Activated T-cell treated with anti-CD3 and anti-CD28 coated beads, Interleukin-2, amount 50 U/mL, for 24 hours (primary cell): ENCODE measurements at regions not wholly inside any gene's neighbourhood (a gene's known extent, or its start where the extent isn't known, plus 50 kb on each side); places are given as distances from the start of the nearest gene placed in this dataset.

Experiments
- DNase-seq: peaks from one replicate; pipeline ENCODE4 v3.0.0-alpha.2; 2020
- H3K27ac Mint-ChIP-seq: 2 replicates; pipeline ENCODE4 v1.8.0; 2020; ENCODE audit warnings: mild to moderate bottlenecking, mixed read lengths
- H3K27me3 Mint-ChIP-seq: 2 replicates; pipeline ENCODE4 v1.8.0; 2020; ENCODE audit warnings: mixed read lengths
- H3K36me3 Mint-ChIP-seq: 2 replicates; pipeline ENCODE4 v1.8.0; 2020; ENCODE audit warnings: low read depth, mixed read lengths
- H3K4me1 Mint-ChIP-seq: 2 replicates; pipeline ENCODE4 v1.8.0; 2020; ENCODE audit warnings: low read depth, mixed read lengths
- H3K4me3 Mint-ChIP-seq: 2 replicates; pipeline ENCODE4 v1.8.0; 2020; ENCODE audit warnings: mild to moderate bottlenecking, moderate library complexity, mixed read lengths
- H3K9me3 Mint-ChIP-seq: 2 replicates; pipeline ENCODE4 v1.8.0; 2020; ENCODE audit warnings: mixed read lengths

- Mint-ChIP-seq H3K4me3 (no peak overlapping the region), H3K36me3 (no peaks in the 10 kb centered on the region), H3K27me3 (peaks cover 2% of the 10 kb centered on the region), H3K27ac (no peak overlapping the region), H3K4me1 (no peaks in the 10 kb centered on the region), H3K9me3 (peaks cover 2% of the 10 kb centered on the region)
- no peak for DNase-seq
Observed at GRCh38 chr1:29460694-29461093, 224.4 kb downstream of the PTPRU start.

GRCh38 chr1:29460041-29460610, 223.8 kb downstream of the PTPRU start:
- Mint-ChIP-seq H3K27me3 (peaks cover 2% of the 10 kb centered on the region), H3K27ac (no peak overlapping the region), H3K36me3 (no peaks in the 10 kb centered on the region), H3K4me3 (no peak overlapping the region), H3K4me1 (no peaks in the 10 kb centered on the region), H3K9me3 (peaks cover 2% of the 10 kb centered on the region)
- DNase-seq, result no peak

GRCh38 chr1:29459620-29459945, 223.3 kb downstream of the PTPRU start:
- no peak overlapping the region for H3K4me3 Mint-ChIP-seq
- DNase-seq, result no peak
- peaks cover 2% of the 10 kb centered on the region for H3K9me3 Mint-ChIP-seq
- no peaks in the 10 kb centered on the region for H3K4me1 Mint-ChIP-seq
- no peaks in the 10 kb centered on the region for H3K36me3 Mint-ChIP-seq
- H3K27ac Mint-ChIP-seq, result no peak overlapping the region
- peaks cover 2% of the 10 kb centered on the region for H3K27me3 Mint-ChIP-seq

GRCh38 chr1:29458737-29459619, 222.7 kb downstream of the PTPRU start:
- no peaks in the 10 kb centered on the region for H3K9me3 Mint-ChIP-seq
- peaks cover 2% of the 10 kb centered on the region for H3K27me3 Mint-ChIP-seq
- no peak overlapping the region for H3K27ac Mint-ChIP-seq
- no peak overlapping the region for H3K4me3 Mint-ChIP-seq
- H3K4me1 Mint-ChIP-seq, result no peaks in the 10 kb centered on the region
- no peaks in the 10 kb centered on the region for H3K36me3 Mint-ChIP-seq
- DNase-seq, result no peak

- Mint-ChIP-seq H3K36me3 (no peaks in the 10 kb centered on the region), H3K9me3 (no peaks in the 10 kb centered on the region), H3K4me3 (no peak overlapping the region), H3K27ac (no peak overlapping the region), H3K4me1 (no peaks in the 10 kb centered on the region), H3K27me3 (peaks cover 2% of the 10 kb centered on the region)
- DNase-seq, result no peak
Observed at GRCh38 chr1:29457496-29458368, 221.4 kb downstream of the PTPRU start.

GRCh38 chr1:29456685-29457435, 220.5 kb downstream of the PTPRU start:
- Mint-ChIP-seq H3K9me3 (no peaks in the 10 kb centered on the region), H3K4me3 (no peak overlapping the region), H3K27ac (no peak overlapping the region), H3K4me1 (no peaks in the 10 kb centered on the region), H3K27me3 (peaks cover 2% of the 10 kb centered on the region), H3K36me3 (no peaks in the 10 kb centered on the region)
- DNase-seq, result no peak

GRCh38 chr1:29455781-29456180, 219.5 kb downstream of the PTPRU start:
- no peak overlapping the region for H3K4me3 Mint-ChIP-seq
- no peak for DNase-seq
- no peaks in the 10 kb centered on the region for H3K4me1 Mint-ChIP-seq
- H3K9me3 Mint-ChIP-seq, result no peaks in the 10 kb centered on the region
- no peaks in the 10 kb centered on the region for H3K36me3 Mint-ChIP-seq
- H3K27ac Mint-ChIP-seq, result no peak overlapping the region
- H3K27me3 Mint-ChIP-seq, result peaks cover 2% of the 10 kb centered on the region

GRCh38 chr1:29454616-29455380, 218.5 kb downstream of the PTPRU start:
- Mint-ChIP-seq H3K36me3 (no peaks in the 10 kb centered on the region), H3K4me3 (no peak overlapping the region), H3K27me3 (no peaks in the 10 kb centered on the region), H3K9me3 (no peaks in the 10 kb centered on the region), H3K27ac (no peak overlapping the region), H3K4me1 (no peaks in the 10 kb centered on the region)
- no peak for DNase-seq

GRCh38 chr1:29453502-29454240, 217.3 kb downstream of the PTPRU start:
- H3K4me3 Mint-ChIP-seq, result no peak overlapping the region
- no peaks in the 10 kb centered on the region for H3K4me1 Mint-ChIP-seq
- no peak for DNase-seq
- no peaks in the 10 kb centered on the region for H3K36me3 Mint-ChIP-seq
- no peak overlapping the region for H3K27ac Mint-ChIP-seq
- H3K27me3 Mint-ChIP-seq, result no peaks in the 10 kb centered on the region
- no peaks in the 10 kb centered on the region for H3K9me3 Mint-ChIP-seq

- no peak overlapping the region for H3K4me3 Mint-ChIP-seq
- no peak overlapping the region for H3K27ac Mint-ChIP-seq
- H3K27me3 Mint-ChIP-seq, result no peaks in the 10 kb centered on the region
- DNase-seq, result no peak
- H3K36me3 Mint-ChIP-seq, result no peaks in the 10 kb centered on the region
- no peaks in the 10 kb centered on the region for H3K4me1 Mint-ChIP-seq
- H3K9me3 Mint-ChIP-seq, result no peaks in the 10 kb centered on the region
Observed at GRCh38 chr1:29452463-29453230, 216.3 kb downstream of the PTPRU start.

GRCh38 chr1:29451368-29451892, 215.1 kb downstream of the PTPRU start:
- no peak for DNase-seq
- Mint-ChIP-seq H3K36me3 (no peaks in the 10 kb centered on the region), H3K27ac (no peak overlapping the region), H3K9me3 (no peaks in the 10 kb centered on the region), H3K4me3 (no peak overlapping the region), H3K27me3 (no peaks in the 10 kb centered on the region), H3K4me1 (no peaks in the 10 kb centered on the region)

- Mint-ChIP-seq H3K4me1 (no peaks in the 10 kb centered on the region), H3K9me3 (no peaks in the 10 kb centered on the region), H3K36me3 (no peaks in the 10 kb centered on the region), H3K27ac (no peak overlapping the region), H3K4me3 (no peak overlapping the region), H3K27me3 (no peaks in the 10 kb centered on the region)
- DNase-seq, result no peak
Observed at GRCh38 chr1:29450591-29450990, 214.3 kb downstream of the PTPRU start.
